ENCODE measurements at regions not wholly inside any gene's neighbourhood (a gene's known extent, or its start where the extent isn't known, plus 50 kb on each side); places are given as distances from the start of the nearest gene placed in this dataset.

- Histone ChIP-seq H3K4me3 (no peak overlapping the region), H3K36me3 (ENCODE audit: low read depth) (no peaks in the 10 kb centered on the region), H3K9me3 (no peaks in the 10 kb centered on the region), H3K4me1 (ENCODE audit: low read depth) (no peaks in the 10 kb centered on the region)
- intact Hi-C loops (cut with DNase I, micrococcal nuclease): no loop called here
- TF ChIP-seq CTCF (IDR thresholded peaks at IDR 0.05): no peak
- ATAC-seq (no peak), DNase-seq (no peak)
Measured at GRCh38 chr12:67472539-67472938, 176.0 kb upstream of the DYRK2 start.

GRCh38 chr12:67474934-67475620, 173.5 kb upstream of the DYRK2 start:
- intact Hi-C loops (cut with DNase I, micrococcal nuclease): no loop called here
- DNase-seq: no peak
- no peaks in the 10 kb centered on the region for H3K4me1 ChIP-seq (ENCODE audit: low read depth)
- H3K9me3 ChIP-seq: no peaks in the 10 kb centered on the region
- H3K36me3 ChIP-seq (ENCODE audit: low read depth): no peaks in the 10 kb centered on the region
- H3K4me3 ChIP-seq: no peak overlapping the region
- no peak for TF ChIP-seq CTCF (IDR thresholded peaks at IDR 0.05)
- peak; percentile 54 for ATAC-seq

DNA sequence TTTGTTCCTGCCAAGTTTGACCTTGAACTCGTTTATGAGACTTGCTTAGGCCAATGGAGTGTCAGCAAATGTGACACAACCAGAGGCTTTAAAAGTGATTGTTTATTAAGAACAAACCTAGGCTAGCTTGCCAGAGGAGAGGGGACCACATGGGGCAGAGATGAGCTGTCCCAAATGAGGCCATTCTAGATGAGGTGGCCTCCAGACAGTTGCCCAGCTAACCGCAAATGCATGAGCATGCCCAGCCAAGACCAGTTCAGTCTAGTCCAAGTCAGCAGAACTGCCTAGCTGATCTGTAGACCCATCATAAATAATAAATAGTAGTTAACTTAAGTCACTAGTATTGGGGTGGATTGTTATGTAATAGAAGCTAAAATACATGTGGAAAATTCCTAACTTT, 172.8 kb upstream of the DYRK2 start:
- ATAC-seq (no peak), DNase-seq (no peak)
- TF ChIP-seq CTCF (IDR thresholded peaks at IDR 0.05): no peak
- H3K36me3 ChIP-seq (ENCODE audit: low read depth): no peaks in the 10 kb centered on the region
- H3K4me3 ChIP-seq: no peak overlapping the region
- intact Hi-C loops (cut with DNase I, micrococcal nuclease): no loop called here
- no peaks in the 10 kb centered on the region for H3K4me1 ChIP-seq (ENCODE audit: low read depth)
- H3K9me3 ChIP-seq: no peaks in the 10 kb centered on the region

GRCh38 chr12:67477681-67478265, 170.8 kb upstream of the DYRK2 start:
- no peak for DNase-seq
- intact Hi-C loops (cut with DNase I, micrococcal nuclease): no loop called here
- ATAC-seq: no peak
- no peak overlapping the region for H3K4me3 ChIP-seq
- H3K9me3 ChIP-seq: no peaks in the 10 kb centered on the region
- no peak for TF ChIP-seq CTCF (IDR thresholded peaks at IDR 0.05)
- H3K36me3 ChIP-seq (ENCODE audit: low read depth): no peaks in the 10 kb centered on the region
- no peaks in the 10 kb centered on the region for H3K4me1 ChIP-seq (ENCODE audit: low read depth)

- Histone ChIP-seq H3K4me3 (no peak overlapping the region), H3K4me1 (ENCODE audit: low read depth) (peaks cover 8% of the 10 kb centered on the region), H3K36me3 (ENCODE audit: low read depth) (no peaks in the 10 kb centered on the region), H3K9me3 (peaks cover 6% of the 10 kb centered on the region)
- intact Hi-C loops (cut with DNase I, micrococcal nuclease): no loop called here
- ATAC-seq: peak; percentile 82
- TF ChIP-seq CTCF (IDR thresholded peaks at IDR 0.05): no peak
- DNase-seq: peak; percentile 54 to 80 (median 79)
Measured at GRCh38 chr12:67482751-67483661, 165.5 kb upstream of the DYRK2 start.
